HUDEP-2 (cell line): ENCODE measurements at regions not wholly inside any gene's neighbourhood (a gene's known extent, or its start where the extent isn't known, plus 50 kb on each side); places are given as distances from the start of the nearest gene placed in this dataset.

Experiments
- DNase-seq, 76 experiments: peaks; one replicate each; lab custom pipeline; 2025; ENCODE audit not compliant: unreplicated experiment in 76 of 76; lab: John Stamatoyannopoulos, UW

DNA sequence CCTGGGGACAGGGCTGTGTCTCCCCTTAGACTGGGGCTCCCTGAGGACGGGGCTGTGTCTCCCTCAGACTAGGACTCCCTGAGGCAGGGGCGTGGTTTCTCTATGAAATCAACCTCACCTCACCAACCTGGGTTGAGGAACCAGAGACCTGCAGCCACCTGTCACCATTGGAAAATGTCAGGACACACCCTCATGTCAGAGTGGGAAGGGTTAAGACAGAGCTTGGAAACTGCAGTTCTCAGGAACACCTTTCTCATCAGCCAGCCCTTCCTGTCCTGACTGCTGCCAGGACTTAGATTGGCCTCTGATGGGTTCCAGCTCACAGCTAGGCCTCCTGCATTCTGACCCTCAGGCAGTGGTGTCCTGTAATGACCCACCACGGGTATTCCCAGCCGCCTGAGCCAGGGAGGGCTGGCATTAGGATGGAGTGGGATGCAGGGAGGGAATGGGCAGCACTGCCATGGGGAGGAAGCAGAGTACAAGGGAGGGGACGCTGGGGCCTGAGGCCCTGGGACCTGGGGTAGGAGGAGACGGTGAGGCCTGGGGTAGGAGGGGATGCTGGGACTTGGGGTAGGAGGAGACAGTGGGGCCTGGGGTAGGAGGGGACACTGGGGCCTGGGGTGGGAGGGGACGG is 76.3 kb downstream of the MRPL14 start:
- no peak for DNase-seq

- DNase-seq = no peak
These were observed 77.0 kb downstream of the MRPL14 start for GRCh38 chr6:44049989-44050871.

GRCh38 chr6:44049163-44049988 is 77.9 kb downstream of the MRPL14 start:
- no peak for DNase-seq

GRCh38 chr6:44048277-44048676 is 79.0 kb downstream of the MRPL14 start:
- no peak for DNase-seq

DNA sequence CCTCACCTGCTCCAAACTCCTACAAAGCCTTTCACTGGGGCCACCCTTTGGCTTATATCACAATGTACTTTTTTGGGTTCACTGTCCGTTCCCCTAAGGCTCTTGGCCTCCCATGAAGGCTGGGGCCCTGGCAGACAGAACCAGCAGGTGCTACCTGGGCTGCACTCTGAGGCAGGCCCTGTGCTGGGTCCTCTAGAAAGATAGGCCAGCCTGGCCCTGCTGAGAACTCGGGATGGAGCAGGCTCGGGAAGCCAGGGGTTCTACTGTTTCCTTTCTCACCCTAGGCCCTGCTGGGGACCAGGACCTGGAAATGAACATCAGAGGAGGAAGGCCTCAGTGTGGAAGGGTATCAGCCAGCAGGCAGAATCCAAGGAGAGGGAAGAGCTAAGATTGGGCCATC is 79.5 kb downstream of the MRPL14 start:
- DNase-seq = no peak

DNA sequence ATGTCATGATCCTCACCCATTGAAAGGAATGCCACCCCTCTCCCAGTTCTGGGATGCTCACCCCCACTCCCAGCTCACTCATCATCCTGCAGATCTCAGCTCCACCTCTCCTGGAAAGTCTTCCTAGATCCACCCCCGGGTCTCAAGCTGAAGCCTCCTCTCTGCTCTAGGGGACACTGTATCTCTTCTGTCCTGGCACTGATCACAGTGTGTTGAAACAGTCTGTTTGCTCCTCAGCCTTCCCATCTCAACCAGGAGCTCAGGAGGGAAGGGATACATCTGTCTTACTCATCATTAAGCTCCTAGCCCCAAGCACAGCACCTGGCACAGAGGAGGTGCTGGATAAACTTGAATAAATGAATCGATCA is 80.1 kb downstream of the MRPL14 start:
- DNase-seq = no peak

- no peak for DNase-seq
These were observed 80.6 kb downstream of the MRPL14 start for GRCh38 chr6:44046516-44047178.

DNA sequence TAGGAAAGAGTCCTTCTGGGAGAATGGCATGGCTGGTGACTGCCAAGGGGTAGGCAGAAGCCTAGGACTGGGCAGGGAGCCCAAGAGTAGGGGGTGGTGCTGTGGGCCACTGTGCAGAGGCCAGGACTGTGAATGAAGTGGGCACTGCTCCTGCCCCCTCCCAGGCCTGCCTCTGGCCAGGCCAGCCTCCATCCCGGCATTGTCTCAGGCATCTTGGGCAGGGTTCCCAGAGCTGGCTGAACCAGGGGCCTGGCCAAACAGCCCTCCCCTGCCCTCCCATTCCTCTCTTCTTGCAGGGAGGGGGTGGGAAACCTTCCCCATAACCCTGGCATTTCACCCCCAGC is 81.6 kb downstream of the MRPL14 start:
- no peak for DNase-seq

DNA sequence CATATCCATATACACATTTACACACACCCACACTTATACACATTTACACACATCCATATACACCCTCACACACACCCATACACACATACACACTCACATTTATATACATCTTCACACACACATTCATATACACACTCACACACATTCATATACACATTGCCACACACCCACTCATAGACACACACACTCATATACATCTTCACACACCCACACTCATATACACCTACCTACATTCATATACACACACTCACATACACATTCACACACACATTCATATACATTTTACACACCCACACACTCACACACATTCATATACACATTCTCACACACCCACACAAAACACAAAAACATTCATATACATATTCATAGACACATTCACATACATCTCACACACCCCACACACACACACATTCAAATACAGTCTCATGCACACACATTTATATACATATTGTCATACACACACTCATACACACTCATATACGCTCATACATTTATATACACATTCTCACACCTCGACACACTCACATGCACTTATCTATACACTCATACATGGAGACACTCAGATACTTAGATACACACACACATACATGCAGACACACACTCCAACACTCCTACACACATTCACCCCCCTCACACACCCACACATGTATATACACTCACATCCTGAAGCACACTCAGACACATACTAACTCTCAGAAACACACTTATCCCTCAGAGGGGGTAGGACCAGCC is 82.1 kb downstream of the MRPL14 start:
- no peak for DNase-seq

GRCh38 chr6:44044154-44044539 is 83.1 kb downstream of the MRPL14 start:
- no peak for DNase-seq

DNA sequence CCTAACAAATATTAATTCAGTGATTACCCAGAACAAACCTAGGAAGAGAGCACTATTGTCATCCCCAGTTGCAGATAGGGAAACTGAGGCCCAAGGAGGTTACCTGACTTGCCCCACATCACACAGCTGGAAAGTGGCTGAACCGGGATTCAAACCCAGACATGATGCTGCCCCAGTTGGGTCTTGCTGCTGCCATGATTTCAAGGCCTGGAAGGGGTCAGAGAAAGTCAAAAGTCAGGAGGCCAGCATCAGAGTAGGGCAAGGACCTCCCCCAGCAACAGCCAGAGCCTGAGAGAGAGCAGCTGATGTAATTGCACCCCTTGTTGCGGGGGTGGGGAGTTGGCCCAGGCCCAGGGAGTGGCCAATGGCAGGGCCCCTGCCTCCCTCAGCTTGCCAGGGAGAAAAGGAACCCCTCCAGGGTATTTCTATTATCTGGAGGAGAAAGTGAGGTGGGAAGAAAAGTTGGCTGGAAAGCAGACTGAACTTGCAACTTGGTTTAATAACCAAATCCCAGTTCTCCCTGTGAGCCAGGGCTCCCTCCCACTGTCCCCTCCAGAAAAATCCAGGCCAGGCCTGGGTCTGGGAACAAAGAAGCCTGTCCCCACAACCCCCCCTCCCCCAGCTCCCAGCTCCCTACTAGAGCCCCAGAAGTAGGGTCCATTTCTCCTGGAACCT is 83.6 kb downstream of the MRPL14 start:
- DNase-seq = no peak

DNA sequence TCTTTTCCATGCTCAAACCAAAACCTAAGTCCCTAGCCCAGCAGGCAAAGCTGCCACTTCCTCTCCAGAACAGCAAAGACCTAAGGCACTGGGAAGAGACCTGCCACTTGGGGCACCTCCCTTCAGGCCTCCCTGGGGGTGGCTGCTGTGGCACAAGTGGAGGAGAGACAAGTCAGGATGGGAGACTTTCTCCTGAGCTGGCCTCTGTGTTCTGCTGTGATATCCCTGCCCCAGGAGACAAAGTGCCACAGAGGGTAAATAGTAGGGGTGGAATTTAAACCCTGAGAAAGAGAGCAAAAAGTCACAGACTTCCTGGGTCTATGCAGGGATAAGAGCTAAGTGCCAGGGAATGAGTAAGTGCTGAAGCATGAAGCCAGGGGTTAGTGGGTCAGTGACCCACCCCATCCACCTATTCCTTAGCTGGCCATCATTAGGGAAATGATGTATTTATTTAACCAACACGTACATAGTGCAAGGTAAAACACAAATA is 84.2 kb downstream of the MRPL14 start:
- DNase-seq = no peak

- DNase-seq = no peak
These were observed 84.8 kb downstream of the MRPL14 start for GRCh38 chr6:44042261-44042988.

DNA sequence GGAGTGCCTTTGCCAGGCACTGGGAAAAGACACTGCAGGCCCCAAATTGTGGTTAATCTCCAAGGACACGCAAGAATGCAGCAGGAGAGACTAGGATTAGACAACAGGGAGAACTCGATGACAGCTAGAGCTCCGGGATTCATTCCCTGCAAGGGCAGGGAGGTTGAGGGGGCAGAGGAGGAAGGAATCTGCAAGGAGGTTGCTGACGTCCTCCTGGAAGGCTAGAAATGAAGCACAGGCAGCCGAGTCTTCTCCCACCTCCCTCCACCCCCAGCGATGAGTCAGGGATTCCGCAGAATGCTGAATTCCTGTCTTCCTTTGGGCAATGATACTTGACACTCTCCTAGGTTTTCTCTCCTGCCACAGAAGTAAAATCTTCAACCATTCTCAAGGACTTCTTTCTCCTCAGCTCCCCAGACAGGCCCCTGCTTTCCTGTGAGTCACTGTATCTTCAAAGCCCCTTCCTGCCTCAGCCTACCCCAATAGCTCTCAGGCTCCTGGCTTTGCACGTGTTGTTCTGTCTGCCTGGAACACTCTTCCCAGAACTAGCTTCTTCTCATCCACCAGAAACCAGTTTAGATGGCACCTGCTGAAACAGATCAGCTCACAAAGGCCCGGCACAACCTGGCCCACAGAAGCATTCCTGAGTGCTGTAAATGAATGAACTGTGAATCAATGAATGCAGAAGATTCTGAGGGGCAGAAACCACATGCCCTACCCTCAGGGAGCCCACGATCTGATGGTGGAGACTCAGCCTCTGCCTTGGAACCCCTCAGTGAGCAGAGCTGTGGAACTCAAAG is 85.6 kb downstream of the MRPL14 start:
- no peak for DNase-seq

DNA sequence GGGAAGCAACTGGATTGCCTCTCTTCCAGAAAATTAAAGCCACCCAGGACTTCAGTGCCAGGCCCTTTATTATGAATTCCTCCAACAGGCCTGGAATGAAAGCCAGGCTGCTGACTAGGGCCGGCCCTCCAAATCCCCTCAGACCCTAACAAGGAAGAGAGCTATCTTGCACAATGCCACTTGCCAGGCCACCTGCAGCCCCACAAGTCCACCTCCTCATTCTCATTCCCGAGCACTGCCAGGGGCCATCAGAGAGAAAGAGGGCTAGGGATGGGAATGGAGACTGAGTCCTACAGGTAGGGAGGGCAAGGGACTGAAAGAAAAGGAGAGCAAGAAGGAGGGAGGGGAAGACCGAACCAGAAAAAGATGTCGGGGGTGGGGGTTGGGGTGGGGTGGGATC is 86.5 kb downstream of the MRPL14 start:
- no peak for DNase-seq

- no peak for DNase-seq
These were observed 87.4 kb downstream of the MRPL14 start for GRCh38 chr6:44039839-44040350.

DNA sequence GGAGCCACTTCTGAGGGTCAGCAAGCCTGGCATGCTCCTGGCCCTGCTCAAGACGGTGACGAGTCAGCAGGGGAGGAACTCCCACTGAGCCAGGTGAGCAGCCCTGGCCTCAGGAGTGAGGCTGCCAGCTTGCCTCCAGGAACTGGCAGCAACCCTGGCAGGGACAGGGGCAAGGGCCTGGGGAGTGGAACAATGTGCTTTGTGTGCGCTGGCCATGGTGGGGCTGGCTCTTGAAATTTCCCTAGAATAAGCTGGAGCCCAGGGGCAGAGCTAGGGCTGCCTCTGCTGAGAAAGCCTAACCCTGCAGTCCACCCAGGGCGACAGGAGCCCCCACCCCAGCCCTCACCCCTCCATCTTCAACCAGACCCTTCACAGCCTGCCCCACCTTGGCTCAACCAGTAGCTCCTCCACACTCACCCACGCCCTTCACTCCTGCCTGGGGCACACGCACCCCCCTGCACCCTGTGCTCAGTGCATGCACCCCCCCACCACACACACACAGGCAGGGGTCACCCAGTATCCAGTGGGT is 88.0 kb downstream of the MRPL14 start:
- no peak for DNase-seq

- DNase-seq = no peak
These were observed 88.6 kb downstream of the MRPL14 start for GRCh38 chr6:44038543-44039065.
